ENCODE measurements at regions not wholly inside any gene's neighbourhood (a gene's known extent, or its start where the extent isn't known, plus 50 kb on each side); places are given as distances from the start of the nearest gene placed in this dataset.

GRCh38 chr3:88632226-88632625 lies 475.2 kb upstream of the EPHA3 start:
- TF ChIP-seq REST (IDR thresholded peaks at IDR 0.05; ENCODE audit: low read depth) (no peak), TEAD4 (IDR thresholded peaks at IDR 0.05) (no peak), EP300 (IDR thresholded peaks at IDR 0.05; ENCODE audit: borderline replicate concordance) (no peak), RAD21 (IDR thresholded peaks at IDR 0.05; ENCODE audit: low read depth) (no peak), EGR1 (IDR thresholded peaks at IDR 0.05) (no peak), MAX (IDR thresholded peaks at IDR 0.05) (no peak), CEBPB (IDR thresholded peaks at IDR 0.05) (no peak), CREB1 (IDR thresholded peaks at IDR 0.05; ENCODE audit: low read depth) (no peak), TCF12 (IDR thresholded peaks at IDR 0.05; ENCODE audit: low read depth) (no peak), TAF1 (IDR thresholded peaks at IDR 0.05; ENCODE audit: low read depth) (no peak), YY1 (IDR thresholded peaks at IDR 0.05; ENCODE audit: low read depth) (no peak)

GRCh38 chr3:88640581-88640980 lies 466.8 kb upstream of the EPHA3 start:
- TF ChIP-seq NFIC (IDR thresholded peaks at IDR 0.05) = no peak
- no peak for TF ChIP-seq MAX (IDR thresholded peaks at IDR 0.05)
- no peak for TF ChIP-seq USF1 (IDR thresholded peaks at IDR 0.05)
- no peak for TF ChIP-seq CREB1 (IDR thresholded peaks at IDR 0.05; ENCODE audit: low read depth)
- no peak for TF ChIP-seq ZBTB7A (IDR thresholded peaks at IDR 0.05; ENCODE audit: low read depth)
- no peak for TF ChIP-seq REST (IDR thresholded peaks at IDR 0.05; ENCODE audit: low read depth)
- TF ChIP-seq YY1 (IDR thresholded peaks at IDR 0.05; ENCODE audit: low read depth) = no peak
- no peak for TF ChIP-seq EP300 (IDR thresholded peaks at IDR 0.05; ENCODE audit: borderline replicate concordance)
- TF ChIP-seq RAD21 (IDR thresholded peaks at IDR 0.05; ENCODE audit: low read depth) = no peak
- TF ChIP-seq EGR1 (IDR thresholded peaks at IDR 0.05) = no peak
- no peak for TF ChIP-seq TCF12 (IDR thresholded peaks at IDR 0.05; ENCODE audit: low read depth)

GRCh38 chr3:88641033-88641604 lies 466.3 kb upstream of the EPHA3 start:
- TF ChIP-seq REST (IDR thresholded peaks at IDR 0.05; ENCODE audit: low read depth) = no peak
- TF ChIP-seq TAF1 (IDR thresholded peaks at IDR 0.05; ENCODE audit: low read depth) = no peak
- no peak for TF ChIP-seq NFIC (IDR thresholded peaks at IDR 0.05)
- no peak for TF ChIP-seq TCF12 (IDR thresholded peaks at IDR 0.05; ENCODE audit: low read depth)
- TF ChIP-seq TEAD4 (IDR thresholded peaks at IDR 0.05) = no peak
- TF ChIP-seq FOXM1 (IDR thresholded peaks at IDR 0.05; ENCODE audit: borderline replicate concordance, low read depth) = no peak
- no peak for TF ChIP-seq USF1 (IDR thresholded peaks at IDR 0.05)
- TF ChIP-seq ZBTB7A (IDR thresholded peaks at IDR 0.05; ENCODE audit: low read depth) = no peak
- no peak for TF ChIP-seq EGR1 (IDR thresholded peaks at IDR 0.05)
- no peak for TF ChIP-seq MAX (IDR thresholded peaks at IDR 0.05)
- TF ChIP-seq RAD21 (IDR thresholded peaks at IDR 0.05; ENCODE audit: low read depth) = no peak
- TF ChIP-seq CREB1 (IDR thresholded peaks at IDR 0.05; ENCODE audit: low read depth) = no peak
- TF ChIP-seq YY1 (IDR thresholded peaks at IDR 0.05; ENCODE audit: low read depth) = no peak

GRCh38 chr3:88657459-88657858 lies 450.0 kb upstream of the EPHA3 start:
- TF ChIP-seq USF1 (IDR thresholded peaks at IDR 0.05) (no peak), FOXM1 (IDR thresholded peaks at IDR 0.05; ENCODE audit: borderline replicate concordance, low read depth) (no peak), EGR1 (IDR thresholded peaks at IDR 0.05) (no peak), ZBTB7A (IDR thresholded peaks at IDR 0.05; ENCODE audit: low read depth) (no peak), CREB1 (IDR thresholded peaks at IDR 0.05; ENCODE audit: low read depth) (no peak), RAD21 (IDR thresholded peaks at IDR 0.05; ENCODE audit: low read depth) (no peak), TCF12 (IDR thresholded peaks at IDR 0.05; ENCODE audit: low read depth) (no peak), CEBPB (IDR thresholded peaks at IDR 0.05) (no peak), EP300 (IDR thresholded peaks at IDR 0.05; ENCODE audit: borderline replicate concordance) (no peak), YY1 (IDR thresholded peaks at IDR 0.05; ENCODE audit: low read depth) (no peak), TAF1 (IDR thresholded peaks at IDR 0.05; ENCODE audit: low read depth) (no peak), NFIC (IDR thresholded peaks at IDR 0.05) (no peak), REST (IDR thresholded peaks at IDR 0.05; ENCODE audit: low read depth) (no peak), MAX (IDR thresholded peaks at IDR 0.05) (no peak), TEAD4 (IDR thresholded peaks at IDR 0.05) (no peak)
